GM19438 (cell line): ENCODE measurements at regions not wholly inside any gene's neighbourhood (a gene's known extent, or its start where the extent isn't known, plus 50 kb on each side); places are given as distances from the start of the nearest gene placed in this dataset.
"Not testable (repeated sequence)": the region's sequence is repeated elsewhere in the genome, so short reads cannot be mapped to it uniquely, and the experiment has no call there.

Experiments
- ATAC-seq: cut with Tn5 transposase; IDR thresholded peaks from one replicate; pipeline ENCODE4 v1.9.1; 2021; ENCODE audit warnings: low read depth; ENCODE audit not compliant: unreplicated experiment

DNA sequence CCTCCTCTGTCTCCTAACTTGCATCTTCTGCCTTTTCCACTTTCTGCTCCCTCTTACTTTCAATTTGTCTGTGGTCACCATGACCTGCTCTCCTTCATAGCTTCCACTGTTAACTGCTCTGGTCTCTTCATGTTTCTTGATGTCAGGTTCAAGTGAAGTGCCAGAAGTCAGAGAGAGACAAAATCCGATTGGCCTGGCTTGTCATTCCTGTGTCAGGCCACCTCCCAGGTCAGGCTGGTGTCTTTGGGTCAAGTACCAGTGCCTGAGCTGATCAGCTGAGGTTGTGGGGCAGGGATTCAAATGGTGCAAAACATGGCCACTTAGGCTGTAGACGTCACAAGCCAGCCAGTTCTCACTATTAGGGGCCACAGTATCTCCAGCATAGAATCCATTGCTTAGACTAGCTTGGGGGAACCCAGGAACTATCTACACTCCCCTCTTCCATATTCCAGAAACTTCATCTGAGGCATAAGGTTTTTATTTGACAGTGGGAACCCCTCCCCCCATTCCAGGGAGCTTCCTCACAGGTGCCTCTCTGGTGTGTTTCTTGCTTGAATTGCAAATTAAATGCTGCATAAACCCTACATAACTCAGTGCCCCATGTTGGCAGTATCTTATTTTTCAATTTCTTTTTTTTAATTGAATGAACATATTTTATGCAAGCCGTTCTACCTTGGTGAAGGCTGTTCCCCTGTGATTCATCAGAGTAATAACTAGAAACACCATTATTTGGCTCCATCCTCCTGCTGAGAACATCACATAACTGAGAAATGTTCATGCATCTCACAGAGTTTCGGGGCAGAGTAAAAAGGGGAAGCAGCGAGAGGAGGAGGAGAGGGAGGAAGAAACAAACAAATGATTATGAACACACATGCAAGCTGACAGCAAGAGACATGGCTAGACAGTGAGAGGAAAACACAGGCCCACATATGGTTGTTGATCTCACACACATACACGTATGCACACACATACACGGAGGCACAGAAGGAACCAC, 175.8 kb downstream of the TLE3 start:
- no peak for ATAC-seq

DNA sequence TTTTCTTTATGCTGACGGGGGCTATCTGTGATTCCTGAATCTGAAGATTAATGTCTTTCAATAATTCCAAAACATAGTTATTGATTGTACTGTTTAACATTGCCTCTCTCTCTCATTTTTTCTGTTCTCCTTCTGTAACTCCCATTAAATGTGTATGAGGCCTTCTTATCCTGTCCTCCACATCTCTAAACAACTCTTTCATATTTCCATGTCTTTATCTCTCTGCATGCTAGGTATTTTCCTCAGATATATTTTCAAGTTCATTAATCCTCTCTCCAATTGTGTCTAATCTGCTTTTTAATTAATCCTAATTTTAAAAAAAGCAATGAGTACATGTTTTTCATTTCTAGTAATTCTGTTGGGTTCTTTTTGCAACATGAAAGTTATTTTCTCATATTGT, 173.2 kb downstream of the TLE3 start:
- no peak for ATAC-seq

DNA sequence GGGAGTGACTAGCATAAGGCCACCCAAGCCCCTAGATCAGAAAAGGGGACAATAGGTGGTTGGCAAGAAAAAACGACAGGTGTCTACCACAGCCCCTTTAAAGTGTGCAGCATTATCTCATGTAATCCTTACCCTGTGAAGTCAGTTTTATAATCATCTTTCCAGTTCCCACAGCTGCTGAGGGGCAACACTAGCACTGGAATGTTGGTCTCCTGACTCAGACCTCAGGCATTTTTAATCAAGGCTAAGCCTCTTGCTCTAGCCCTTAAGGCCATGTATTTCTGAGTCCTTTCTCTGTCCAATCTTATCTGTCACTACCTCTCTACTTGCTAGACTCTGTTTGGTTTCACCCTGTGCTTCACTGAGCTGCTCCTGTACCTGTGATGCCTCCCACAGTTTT, 171.7 kb downstream of the TLE3 start:
- no peak for ATAC-seq

DNA sequence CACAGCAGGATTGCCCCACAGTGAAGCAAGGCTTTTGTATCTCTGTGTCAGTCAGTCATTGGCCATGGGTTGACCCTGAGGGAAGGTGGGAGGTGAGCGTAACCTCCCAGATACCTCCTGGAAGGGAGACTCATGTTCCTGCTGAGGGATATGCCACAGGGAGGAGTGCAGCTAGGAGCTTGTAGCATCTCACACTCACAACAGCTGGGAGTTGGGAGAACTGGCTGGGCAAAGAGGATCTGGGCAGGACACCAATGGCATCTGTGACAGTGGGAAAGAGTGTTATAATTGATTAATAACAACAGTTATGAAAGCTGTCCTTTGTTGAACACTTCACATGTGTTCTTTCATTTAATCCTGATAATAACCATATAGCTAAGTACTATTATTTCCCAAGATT, 171.0 kb downstream of the TLE3 start:
- no peak for ATAC-seq

DNA sequence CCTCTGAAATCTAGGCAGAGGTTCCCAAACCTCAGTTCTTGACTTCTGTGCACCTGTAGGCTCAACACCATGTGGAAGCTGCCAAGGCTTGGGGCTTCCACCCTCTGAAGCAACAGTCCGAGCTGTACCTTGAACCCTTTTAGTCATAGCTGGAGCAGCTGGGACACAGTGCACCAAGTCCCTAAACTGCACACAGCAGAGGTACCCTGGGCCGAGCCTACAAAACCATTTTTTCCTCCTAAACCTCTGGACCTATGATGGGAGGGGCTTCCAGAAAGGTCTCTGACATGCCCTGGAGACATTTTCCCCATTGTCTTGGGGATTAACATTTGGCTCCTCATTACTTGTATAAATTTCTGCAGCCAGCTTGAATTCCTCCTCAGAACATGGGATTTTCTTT, 168.8 kb downstream of the TLE3 start:
- not testable (repeated sequence) for ATAC-seq

DNA sequence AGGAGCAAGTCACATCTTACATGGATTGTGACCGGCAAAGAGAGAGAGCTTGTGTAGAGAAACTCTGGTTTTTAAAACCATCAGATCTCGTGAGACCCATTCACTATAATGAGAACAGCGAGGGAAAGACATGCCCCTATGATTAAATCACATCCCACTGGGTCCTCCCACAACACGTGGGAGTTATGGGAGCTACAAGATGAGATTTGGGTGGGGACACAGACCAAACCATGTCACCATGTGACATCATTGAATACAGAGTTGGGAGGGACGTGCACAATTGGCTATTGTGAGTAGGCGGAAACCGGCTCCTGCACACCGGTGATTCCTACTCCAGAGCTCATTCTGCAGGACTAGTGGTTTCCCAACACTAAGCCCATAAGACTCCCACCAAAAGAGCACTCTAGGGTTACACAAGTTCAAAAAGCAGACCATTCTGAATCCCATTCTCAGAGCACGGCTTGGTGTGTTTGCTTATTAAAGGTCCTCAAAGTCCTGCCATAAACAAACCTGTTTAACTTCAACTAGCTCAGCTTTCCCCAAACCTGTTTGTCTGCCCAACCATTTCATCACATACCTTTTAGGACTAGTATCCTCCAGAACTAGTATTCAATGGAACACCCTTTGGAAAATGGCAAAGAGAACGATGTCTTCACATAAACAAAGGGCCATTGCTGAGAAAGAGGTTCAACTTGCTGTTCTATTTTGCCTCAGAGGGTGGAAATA, 167.6 kb downstream of the TLE3 start:
- ATAC-seq, result no peak

DNA sequence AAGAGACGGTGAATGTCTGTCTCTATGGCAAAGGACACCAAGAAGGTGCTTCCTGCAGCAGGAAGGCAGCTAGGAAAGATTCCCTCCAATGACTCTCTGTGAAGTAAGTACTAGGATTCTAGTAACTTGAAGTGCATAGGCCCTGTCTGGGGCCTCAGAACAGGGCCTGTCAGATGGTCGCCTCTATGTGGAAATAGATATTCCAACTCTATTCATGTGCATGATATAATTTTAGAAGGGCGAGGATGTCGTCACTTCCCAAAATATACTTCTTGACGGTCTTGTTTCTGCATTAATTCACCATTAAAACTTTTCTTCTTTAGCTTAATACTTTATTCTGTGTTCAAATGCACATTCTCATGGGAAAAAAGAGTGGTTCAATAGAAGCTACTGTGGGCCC, 167.0 kb downstream of the TLE3 start:
- no peak for ATAC-seq

DNA sequence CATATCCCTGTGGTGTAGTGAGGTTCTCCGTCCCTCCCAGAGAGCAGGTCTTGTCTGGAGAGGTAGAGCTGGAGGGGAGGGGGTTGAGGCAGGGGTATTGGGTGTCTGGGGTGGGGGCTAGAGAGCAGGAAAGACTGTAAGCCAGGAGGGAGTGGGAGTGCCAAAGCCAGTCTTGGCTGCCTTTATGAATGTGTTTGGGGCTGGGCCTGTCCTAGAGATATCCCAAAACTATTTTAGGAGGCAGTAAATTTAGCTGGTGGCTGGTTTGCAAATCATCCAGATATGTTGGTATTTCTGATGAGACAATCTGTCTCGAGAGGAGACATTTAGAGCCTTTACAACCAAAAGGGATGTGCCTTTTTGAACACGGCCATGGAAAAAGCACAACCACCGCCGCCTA, 166.6 kb downstream of the TLE3 start:
- ATAC-seq, result no peak

DNA sequence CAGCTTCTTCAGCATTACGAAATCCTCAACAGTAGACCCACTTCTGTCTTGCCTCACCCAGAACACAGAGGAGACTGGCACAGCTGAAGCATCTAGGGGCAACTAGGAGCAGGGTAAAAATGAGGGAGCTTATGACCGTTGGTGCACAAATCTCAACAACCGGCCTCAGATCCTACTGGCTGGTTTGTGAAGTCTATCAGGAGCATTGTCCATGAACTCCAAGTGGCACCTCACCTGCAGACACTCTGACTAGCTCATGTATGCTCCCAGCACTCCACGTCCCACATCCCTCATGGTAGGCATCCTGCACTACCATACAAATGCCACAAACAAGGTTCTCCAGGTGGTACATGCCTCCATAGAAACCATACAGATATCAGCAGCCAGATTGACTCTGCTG, 163.1 kb downstream of the TLE3 start:
- no peak for ATAC-seq

DNA sequence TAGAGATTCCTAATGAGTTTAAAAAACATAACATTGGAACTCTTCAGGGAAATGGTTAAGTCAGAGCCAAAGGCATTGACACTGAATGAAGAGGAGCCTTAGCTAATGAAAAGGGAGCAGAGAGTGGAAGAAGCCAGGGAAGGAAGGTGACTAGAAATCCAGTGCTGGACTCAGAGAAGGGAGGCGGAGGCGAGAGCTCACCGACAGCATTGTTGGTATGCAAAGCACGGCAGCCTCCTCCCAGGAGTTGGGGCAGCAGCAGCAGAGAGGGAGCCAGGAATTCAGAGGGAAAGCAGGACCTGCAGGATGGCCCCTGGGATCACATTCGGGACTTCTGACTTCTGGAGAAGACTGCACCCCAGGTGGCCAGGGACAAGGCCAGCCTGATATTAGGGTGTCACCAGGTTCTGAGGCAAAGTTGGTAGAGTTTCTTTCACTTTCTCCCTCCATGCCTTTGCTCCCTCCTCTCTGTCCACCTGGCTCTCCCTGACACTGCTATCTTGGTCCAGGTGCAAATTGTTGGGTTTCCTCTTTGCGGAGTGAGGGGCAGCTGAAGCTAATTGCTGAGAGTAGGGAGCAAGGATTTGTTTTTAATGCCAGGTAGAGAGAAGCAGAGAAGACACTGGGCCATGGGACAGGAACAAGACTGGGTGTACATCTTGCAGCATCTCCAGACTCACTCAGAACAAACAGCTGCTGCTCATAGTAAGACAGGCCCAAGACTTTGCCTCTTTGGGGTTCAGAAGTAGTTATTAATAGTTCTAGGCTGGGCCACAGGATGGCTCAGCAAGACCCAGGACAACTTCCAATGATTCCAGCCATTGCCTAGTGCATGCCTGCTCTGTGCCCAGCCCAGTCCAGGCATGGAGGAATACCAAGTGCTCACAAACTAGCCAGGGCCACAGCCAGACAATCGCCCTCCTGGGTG, 157.9 kb downstream of the TLE3 start:
- no peak for ATAC-seq

DNA sequence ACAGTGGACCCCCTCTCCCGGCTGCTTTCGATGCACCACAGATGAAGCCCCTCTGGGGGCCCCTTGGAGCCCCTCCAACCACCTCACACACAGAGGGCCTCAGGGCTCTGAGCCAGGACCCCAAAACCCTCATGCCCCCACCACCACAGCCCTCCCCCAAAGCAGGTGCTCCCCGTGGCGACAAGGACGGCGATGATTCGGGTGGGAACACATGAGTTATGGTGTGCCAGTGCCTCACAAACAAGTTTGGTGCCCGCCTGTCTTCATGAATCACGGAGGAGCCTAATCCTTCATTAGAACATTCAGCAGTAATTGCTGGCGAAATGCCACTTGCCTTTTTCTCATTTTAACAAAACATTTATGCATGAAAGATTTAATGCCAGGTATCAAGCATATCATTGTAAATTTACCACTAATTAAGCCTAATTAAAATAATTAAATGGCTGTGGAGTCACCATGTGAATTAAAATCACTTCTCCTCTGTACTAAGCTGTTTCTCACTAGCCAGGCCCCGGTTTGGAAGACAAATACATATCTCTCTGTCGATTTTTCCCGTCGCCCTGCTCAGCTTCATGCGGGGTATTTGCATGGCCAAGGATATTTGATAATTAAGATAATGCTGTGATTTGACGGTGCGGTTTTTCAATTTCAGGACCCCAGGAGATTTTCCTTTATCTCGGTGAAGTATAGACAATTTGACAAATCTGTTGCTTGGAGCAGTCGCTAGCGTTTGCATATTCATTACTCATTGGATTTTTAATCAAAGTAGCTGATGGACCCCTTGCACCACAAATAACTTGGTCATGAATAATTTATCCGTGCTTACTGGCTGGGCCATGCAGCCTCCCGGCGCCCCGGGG, 157.0 kb downstream of the TLE3 start:
- no peak for ATAC-seq

DNA sequence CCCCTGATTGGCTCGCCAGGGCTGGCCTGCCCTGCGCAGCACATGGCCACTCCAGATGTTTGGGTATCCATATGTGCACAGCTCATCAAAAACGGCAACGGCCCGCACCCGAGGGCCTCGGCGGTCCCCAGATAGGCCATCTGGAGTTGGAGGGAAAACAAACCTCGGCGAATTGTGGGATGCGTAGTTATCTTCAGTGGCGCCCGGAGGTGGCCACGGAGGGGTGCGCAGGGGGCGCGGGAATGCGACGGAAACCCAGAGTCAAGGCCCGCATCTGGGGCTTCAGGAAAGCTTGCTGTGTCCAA, 156.5 kb downstream of the TLE3 start:
- ATAC-seq, result no peak

DNA sequence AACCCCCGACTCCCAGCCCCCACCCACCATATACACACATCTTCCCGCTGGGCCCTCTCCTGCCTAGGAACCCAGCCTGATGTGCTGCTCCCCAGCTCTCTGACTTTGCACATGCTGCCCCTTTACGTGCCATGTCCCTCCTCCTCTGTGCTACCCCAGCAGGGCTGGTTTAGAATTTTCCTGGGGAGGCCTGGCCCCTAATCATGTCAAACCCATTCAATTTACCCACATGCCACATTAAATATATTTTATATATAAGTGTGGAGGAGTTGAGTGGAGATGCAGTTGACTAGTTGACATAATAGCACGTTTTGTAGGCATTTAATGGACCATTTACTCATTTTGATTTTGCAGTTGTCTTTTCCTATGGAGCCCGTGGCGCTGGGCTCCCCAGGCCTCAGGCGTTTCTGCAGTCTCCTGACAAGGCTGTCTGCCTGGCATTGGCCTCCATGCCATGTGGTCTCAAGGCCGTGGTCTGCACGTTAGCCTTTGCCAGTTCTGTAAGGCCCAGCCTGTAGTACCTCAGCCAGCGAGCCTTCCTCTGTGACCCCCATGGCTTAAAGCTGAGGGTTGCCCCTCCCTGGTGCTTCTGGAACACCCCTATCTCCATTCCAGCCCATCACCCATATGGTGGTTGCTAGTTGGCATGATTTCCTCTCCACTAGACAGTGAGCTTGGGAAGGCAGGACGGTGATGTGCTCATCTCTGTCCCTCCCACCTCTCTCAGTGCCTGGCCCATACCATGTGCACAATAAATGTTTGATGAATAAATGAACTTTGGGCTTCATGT, 155.8 kb downstream of the TLE3 start:
- no peak for ATAC-seq

DNA sequence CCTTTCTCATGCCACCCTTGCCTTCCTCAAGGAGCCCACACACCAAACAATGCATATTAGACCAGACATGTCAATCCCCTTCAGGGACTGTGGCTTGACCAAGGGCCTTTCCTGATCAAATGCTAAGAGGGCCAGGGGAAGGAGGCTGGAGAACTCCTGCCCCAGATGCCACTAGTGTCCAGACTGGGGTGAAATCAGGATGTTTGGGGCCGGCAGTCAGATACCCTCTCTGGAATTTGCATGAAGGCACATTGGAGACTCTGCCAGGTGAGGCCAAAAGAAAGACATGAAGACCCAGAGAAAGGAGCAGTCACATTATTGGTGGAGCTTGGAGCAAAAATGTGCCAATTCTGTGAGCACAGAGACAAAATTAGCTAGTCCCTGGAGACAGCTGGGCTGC, 154.1 kb downstream of the TLE3 start:
- no peak for ATAC-seq

DNA sequence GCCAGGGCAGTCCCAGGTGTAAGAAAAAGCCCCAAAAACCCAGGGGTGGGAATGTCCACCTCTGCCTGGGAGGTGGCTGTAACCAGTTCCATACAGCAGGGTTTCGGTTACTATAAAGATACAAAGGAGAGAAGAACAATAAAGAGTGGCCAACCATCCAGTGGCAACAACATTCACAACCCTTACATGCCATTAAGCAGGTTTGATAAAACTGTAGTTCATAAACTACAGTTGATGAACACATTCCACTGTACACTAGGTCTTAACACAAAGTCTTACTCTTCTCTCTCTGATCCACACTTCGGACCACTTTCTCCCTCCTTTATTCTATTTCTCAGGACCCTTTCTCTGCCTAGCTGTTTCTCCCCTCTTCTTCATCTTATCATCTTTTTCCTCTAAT, 152.0 kb downstream of the TLE3 start:
- no peak for ATAC-seq

DNA sequence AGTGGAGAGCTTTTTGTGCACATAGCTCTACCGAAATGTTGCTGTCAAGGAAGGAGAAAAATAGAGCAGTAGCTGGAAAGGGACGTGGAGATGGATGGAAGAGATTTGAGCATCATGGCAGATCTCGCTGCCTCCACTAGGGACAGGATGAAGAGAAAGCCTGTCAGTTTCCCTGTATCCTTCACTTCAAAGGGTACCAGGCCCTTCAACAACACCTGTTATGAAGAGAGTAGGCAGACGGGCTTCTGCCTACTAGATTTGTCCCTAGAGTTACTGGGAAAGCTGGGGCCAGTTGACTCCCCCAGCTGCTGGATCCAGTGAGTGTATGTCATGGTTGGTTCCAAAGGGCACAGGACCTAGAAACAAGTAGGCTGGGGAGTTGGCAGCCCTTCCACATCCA, 150.8 kb downstream of the TLE3 start:
- ATAC-seq, result no peak

DNA sequence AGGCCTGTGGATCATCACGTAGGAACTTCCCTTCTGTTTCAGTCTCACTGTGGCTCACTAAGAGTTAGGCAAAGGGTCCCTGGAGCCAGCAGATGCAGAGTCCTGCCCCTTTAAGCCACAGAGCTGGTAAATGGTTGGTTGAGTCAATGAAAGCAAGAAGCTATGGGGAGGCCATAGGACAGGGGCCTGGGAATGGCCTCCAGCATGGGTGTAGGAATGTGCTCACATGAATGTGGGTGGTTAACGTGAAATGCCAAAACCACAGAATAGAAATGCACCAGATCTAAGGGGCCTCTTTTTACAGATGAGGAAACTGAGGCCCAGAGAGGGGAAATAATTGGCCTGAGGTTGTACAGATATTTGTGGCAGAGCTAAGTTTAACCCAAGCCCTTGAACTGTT, 150.3 kb downstream of the TLE3 start:
- ATAC-seq, result no peak

DNA sequence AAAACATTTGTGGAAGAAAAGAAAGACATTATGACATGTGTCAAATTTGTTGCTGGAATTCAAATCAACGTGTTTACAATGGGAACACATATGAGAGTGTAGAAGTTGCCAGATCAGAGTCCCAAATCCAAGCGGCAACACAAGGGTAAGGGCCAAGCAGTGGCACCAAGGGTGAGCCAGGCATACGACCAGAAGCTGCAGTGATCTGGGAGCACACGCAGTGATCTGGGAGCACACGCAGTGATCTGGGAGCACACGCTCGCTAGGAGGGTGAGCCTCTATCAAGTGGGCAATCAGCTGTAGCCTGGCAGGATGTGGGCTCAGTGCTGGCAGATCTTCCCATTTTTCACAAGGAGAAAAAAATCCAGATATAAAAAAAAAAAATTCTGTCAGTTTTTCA, 148.2 kb downstream of the TLE3 start:
- ATAC-seq, result no peak

DNA sequence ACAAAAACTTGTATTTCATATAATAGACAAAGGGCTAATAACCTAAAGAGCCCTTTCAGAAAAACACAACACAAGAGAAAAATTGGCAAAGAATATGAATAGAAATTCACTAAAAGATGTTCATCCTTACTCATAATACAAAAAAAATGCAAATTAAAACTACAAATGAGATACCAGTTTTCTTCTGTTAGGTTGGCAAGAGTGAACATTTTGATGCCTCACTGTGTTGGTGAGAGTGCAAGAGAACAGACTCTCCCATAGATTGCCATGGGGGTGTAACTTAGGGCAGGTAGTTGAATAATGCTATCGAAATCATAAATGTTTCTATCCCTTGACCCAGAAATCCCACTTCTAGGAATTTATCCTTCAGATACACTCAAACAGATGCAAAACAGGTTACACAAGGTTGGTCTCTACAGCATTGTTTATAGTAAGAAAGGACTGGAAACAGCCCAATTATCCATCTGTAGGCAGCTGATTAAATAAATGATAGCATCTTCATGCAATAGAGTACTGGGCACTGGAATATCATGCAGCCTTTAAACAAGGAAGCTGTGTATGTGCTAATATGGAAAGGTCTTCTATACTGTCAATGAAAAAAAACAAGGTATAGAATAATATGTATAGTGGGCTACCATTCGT, 146.3 kb downstream of the TLE3 start:
- no peak for ATAC-seq
